AG10803 (cell line): ENCODE measurements at regions not wholly inside any gene's neighbourhood (a gene's known extent, or its start where the extent isn't known, plus 50 kb on each side); places are given as distances from the start of the nearest gene placed in this dataset.

Experiments used
- DNase-seq: peaks from one replicate; pipeline ENCODE4 v3.0.0; 2010; ENCODE audit warnings: low read depth
- H3K4me3 ChIP-seq: 2 replicates; pipeline ENCODE4 v1.5.1; 2011; ENCODE audit warnings: mild to moderate bottlenecking, low read length, control low read depth
- CTCF ChIP-seq: conservative IDR thresholded peaks from 2 replicates; pipeline ENCODE4 v1.5.1; 2011; ENCODE audit warnings: mild to moderate bottlenecking, low read length, control low read depth, inconsistent platforms

- no peak for TF ChIP-seq CTCF
- DNase-seq = no peak
- H3K4me3 ChIP-seq = no peak overlapping the region
Measured at GRCh38 chr2:139194546-139194945, 414.4 kb upstream of the NXPH2 start.

GRCh38 chr2:139177041-139177440 lies 396.9 kb upstream of the NXPH2 start:
- no peak overlapping the region for H3K4me3 ChIP-seq
- DNase-seq = no peak
- no peak for TF ChIP-seq CTCF

- H3K4me3 ChIP-seq = no peak overlapping the region
- TF ChIP-seq CTCF = no peak
- no peak for DNase-seq
Measured at GRCh38 chr2:139175510-139175909, 395.3 kb upstream of the NXPH2 start.

GRCh38 chr2:139170406-139170805 lies 390.2 kb upstream of the NXPH2 start:
- H3K4me3 ChIP-seq = no peak overlapping the region
- TF ChIP-seq CTCF = no peak
- DNase-seq = no peak

- no peak overlapping the region for H3K4me3 ChIP-seq
- no peak for DNase-seq
- TF ChIP-seq CTCF = no peak
Measured at GRCh38 chr2:139165601-139166000, 385.4 kb upstream of the NXPH2 start.

- no peak for TF ChIP-seq CTCF
- no peak overlapping the region for H3K4me3 ChIP-seq
- DNase-seq = no peak
Measured at GRCh38 chr2:139165041-139165440, 384.9 kb upstream of the NXPH2 start.

GRCh38 chr2:139162957-139163356 lies 382.8 kb upstream of the NXPH2 start:
- TF ChIP-seq CTCF = no peak
- no peak for DNase-seq
- no peak overlapping the region for H3K4me3 ChIP-seq
